ENCODE measurements at regions not wholly inside any gene's neighbourhood (a gene's known extent, or its start where the extent isn't known, plus 50 kb on each side); places are given as distances from the start of the nearest gene placed in this dataset.

DNA sequence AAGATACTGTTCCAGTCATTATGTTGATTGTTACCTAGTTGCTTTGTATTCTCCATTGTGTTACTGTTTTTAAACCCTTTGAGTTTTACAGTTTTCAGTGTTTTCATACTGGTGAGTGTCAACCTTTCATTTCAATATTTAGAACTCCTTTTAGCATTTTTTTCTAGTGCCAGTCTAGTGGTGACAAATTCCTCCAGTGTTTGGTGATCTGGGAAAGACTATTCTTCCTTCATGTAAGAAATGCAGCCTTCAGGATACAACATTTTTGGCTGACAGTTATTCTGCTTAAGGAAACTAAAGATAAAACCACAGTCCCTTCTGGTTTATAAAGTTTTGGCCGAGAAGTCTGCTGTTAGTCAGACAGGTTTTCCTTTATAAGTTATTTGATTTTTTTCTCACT is 143.8 kb downstream of the ETAA1 start:
- WGBS, 2 donors = 84 to 88% methylated on average over 1 of the region's 1 CpG
- Histone ChIP-seq H3K27me3 (ENCODE audit: control insufficient read depth in 1 of 2, insufficient read depth in 2 of 2, low read length in 2 of 2) (no peaks in the 10 kb centered on the region), H3K36me3 (ENCODE audit: control insufficient read depth in 2 of 2, insufficient read depth in 2 of 2, low read length in 1 of 2) (no peaks in the 10 kb centered on the region), H3K27ac (ENCODE audit: low read depth in 2 of 2, low read length in 1 of 2) (no peak overlapping the region), H3K9me3 (ENCODE audit: control insufficient read depth in 2 of 2, insufficient read depth in 1 of 2, low read depth in 1 of 2, low read length in 1 of 2) (peaks cover 4 to 9% of the 10 kb centered on the region in 2 donors), H3K4me1 (ENCODE audit: control insufficient read depth in 2 of 2, insufficient read depth in 2 of 2, low read length in 1 of 2) (no peaks in the 10 kb centered on the region), H3K4me3 (ENCODE audit: low read depth in 1 of 2, low read length in 2 of 2) (no peak overlapping the region)

DNA sequence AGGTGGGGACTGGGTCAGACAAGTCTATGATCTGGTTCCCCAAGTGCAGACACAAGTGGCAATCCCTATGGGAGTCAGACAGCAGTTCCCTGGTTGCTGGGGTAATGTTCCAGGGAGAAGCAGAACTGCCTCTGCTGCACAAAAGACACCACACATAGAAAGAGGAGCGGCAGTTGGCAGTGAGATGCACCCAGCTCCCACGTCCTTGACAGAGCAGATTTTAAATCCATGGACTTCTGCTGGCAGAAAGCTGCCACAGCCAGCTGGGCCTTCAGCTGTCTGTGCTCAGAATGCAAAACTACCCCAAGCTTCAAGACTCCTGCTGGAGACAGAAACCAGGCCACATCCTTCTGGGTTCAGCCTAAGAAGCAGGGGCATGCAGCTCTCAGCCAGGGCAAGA is 147.2 kb downstream of the ETAA1 start:
- 38 to 51% methylated on average over 2 of the region's 2 CpGs for WGBS, 2 donors
- H3K36me3 ChIP-seq (ENCODE audit: control insufficient read depth in 2 of 2, insufficient read depth in 2 of 2, low read length in 1 of 2) = no peaks in the 10 kb centered on the region

DNA sequence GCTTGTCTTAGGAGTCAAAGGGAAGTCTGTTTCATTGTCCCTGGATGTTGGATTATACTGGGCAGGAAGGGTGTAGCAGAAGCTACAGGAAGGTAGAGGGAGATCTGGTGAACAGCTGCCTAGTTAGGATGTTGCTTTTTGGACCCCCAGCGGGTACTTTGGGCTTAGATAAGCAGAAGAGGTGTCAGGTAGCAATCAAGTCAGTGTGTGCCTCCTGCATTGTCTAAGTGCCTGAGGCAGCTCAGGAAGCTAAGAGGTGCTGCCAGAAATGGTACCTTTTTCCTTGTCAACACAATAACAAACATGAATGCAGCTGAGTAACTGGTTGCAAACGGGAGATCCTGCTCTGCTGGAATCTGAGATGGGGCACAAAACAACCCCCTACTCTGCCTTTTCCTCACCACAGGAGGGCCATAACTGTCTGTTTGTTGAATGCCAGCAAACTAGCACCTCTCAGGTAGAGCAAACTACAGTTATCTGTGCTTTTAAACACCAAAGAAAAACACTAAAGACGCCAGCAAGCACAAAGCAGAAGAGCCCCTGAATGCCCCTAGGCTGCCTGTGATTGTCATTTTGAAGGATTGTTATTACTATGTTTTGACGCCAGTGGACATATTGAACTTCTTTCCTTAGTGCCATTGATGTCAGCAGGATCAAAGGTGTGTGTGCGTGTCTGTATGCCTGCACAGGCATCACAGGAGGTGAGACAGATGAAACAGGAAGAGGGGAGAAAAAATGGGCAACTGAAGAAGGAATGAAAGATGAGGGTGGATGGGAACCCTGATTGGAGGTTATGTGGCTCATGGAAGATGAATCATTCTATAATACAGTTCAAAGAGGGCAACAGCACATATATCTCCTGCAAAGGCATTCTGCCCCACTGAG is 151.4 kb downstream of the ETAA1 start:
- H3K9me3 ChIP-seq (ENCODE audit: control insufficient read depth in 2 of 2, insufficient read depth in 1 of 2, low read depth in 1 of 2, low read length in 1 of 2) = peaks cover 0 to 4% of the 10 kb centered on the region in 2 donors
- no peaks in the 10 kb centered on the region for H3K36me3 ChIP-seq (ENCODE audit: control insufficient read depth in 2 of 2, insufficient read depth in 2 of 2, low read length in 1 of 2)
- no peak overlapping the region for H3K27ac ChIP-seq (ENCODE audit: low read depth in 2 of 2, low read length in 1 of 2)
- H3K4me3 ChIP-seq (ENCODE audit: low read depth in 1 of 2, low read length in 2 of 2) = no peak overlapping the region
- H3K4me1 ChIP-seq (ENCODE audit: control insufficient read depth in 2 of 2, insufficient read depth in 2 of 2, low read length in 1 of 2) = no peaks in the 10 kb centered on the region
- WGBS, 2 donors = 47 to 54% methylated on average over 5 of the region's 5 CpGs
- no peaks in the 10 kb centered on the region for H3K27me3 ChIP-seq (ENCODE audit: control insufficient read depth in 1 of 2, insufficient read depth in 2 of 2, low read length in 2 of 2)

More for the DNA sequence above, 147.2 kb downstream of the ETAA1 start:
- no peaks in the 10 kb centered on the region for H3K27me3 ChIP-seq (ENCODE audit: control insufficient read depth in 1 of 2, insufficient read depth in 2 of 2, low read length in 2 of 2)
- no peaks in the 10 kb centered on the region for H3K4me1 ChIP-seq (ENCODE audit: control insufficient read depth in 2 of 2, insufficient read depth in 2 of 2, low read length in 1 of 2)
- no peak overlapping the region for H3K27ac ChIP-seq (ENCODE audit: low read depth in 2 of 2, low read length in 1 of 2)
- peaks cover 4 to 9% of the 10 kb centered on the region in 2 donors for H3K9me3 ChIP-seq (ENCODE audit: control insufficient read depth in 2 of 2, insufficient read depth in 1 of 2, low read depth in 1 of 2, low read length in 1 of 2)
- H3K4me3 ChIP-seq (ENCODE audit: low read depth in 1 of 2, low read length in 2 of 2) = no peak overlapping the region

DNA sequence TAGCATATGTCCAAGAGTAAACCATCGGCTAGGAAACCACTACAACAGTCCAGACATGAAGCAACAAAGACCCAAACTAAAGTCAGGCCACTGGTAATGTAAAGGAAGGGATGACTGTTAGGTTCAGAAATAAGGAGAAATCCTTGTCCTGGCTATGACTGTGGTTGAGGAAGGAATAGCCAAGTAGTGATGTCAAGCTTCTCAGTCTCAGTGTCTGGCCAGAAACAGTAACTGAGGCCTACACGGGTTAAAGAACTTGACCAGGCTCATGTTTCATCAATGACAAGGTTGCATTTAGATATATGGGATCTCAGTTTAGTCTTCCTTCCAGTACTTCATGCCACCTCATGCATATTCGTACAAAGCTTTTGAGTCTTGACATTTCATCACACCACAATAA is 162.0 kb downstream of the ETAA1 start:
- H3K9me3 ChIP-seq (ENCODE audit: control insufficient read depth in 2 of 2, insufficient read depth in 1 of 2, low read depth in 1 of 2, low read length in 1 of 2) = no peaks in the 10 kb centered on the region
- H3K4me1 ChIP-seq (ENCODE audit: control insufficient read depth in 2 of 2, insufficient read depth in 2 of 2, low read length in 1 of 2) = no peaks in the 10 kb centered on the region
- H3K27me3 ChIP-seq (ENCODE audit: control insufficient read depth in 1 of 2, insufficient read depth in 2 of 2, low read length in 2 of 2) = no peaks in the 10 kb centered on the region
- no peak overlapping the region for H3K27ac ChIP-seq (ENCODE audit: low read depth in 2 of 2, low read length in 1 of 2)
- no peaks in the 10 kb centered on the region for H3K36me3 ChIP-seq (ENCODE audit: control insufficient read depth in 2 of 2, insufficient read depth in 2 of 2, low read length in 1 of 2)
- WGBS, 2 donors = 88 to 92% methylated on average over 3 of the region's 3 CpGs
- no peak overlapping the region for H3K4me3 ChIP-seq (ENCODE audit: low read depth in 1 of 2, low read length in 2 of 2)

DNA sequence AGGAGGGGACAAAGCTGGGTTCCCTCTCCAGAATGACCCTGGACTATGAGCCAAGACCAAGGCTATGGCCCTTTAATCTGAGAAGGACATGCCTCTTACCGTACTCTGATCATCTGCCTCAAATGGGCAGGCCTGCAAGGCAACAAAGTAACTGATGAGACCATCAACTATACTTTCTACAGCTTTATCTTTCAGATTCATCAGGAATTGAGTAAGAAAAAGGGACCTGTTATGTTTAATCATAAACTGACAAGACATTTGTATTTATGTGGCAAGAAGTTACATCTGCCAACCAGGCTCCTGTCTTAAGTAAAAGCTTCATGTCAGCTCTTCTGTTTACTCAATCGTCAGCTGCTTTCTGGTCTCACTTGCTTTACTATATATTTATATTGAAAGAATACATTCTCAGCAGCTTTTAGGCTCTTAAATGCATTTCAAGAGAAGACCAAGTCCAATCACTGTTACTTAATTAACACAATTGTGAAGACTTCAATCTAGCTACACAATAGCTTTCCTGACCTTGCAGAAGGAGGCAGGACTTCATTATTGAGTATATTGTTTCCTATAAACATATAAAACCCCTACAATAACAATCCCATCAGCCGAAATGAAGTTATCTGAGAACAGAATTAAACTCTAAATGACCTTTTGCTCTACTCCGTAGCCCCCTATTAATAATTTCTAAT is 163.8 kb downstream of the ETAA1 start:
- Histone ChIP-seq H3K27ac (ENCODE audit: low read depth in 2 of 2, low read length in 1 of 2) (no peak overlapping the region), H3K9me3 (ENCODE audit: control insufficient read depth in 2 of 2, insufficient read depth in 1 of 2, low read depth in 1 of 2, low read length in 1 of 2) (no peaks in the 10 kb centered on the region), H3K36me3 (ENCODE audit: control insufficient read depth in 2 of 2, insufficient read depth in 2 of 2, low read length in 1 of 2) (no peaks in the 10 kb centered on the region), H3K27me3 (ENCODE audit: control insufficient read depth in 1 of 2, insufficient read depth in 2 of 2, low read length in 2 of 2) (no peaks in the 10 kb centered on the region), H3K4me1 (ENCODE audit: control insufficient read depth in 2 of 2, insufficient read depth in 2 of 2, low read length in 1 of 2) (no peaks in the 10 kb centered on the region), H3K4me3 (ENCODE audit: low read depth in 1 of 2, low read length in 2 of 2) (no peak overlapping the region)
- 51 to 60% methylated on average over 4 of the region's 4 CpGs for WGBS, 2 donors

DNA sequence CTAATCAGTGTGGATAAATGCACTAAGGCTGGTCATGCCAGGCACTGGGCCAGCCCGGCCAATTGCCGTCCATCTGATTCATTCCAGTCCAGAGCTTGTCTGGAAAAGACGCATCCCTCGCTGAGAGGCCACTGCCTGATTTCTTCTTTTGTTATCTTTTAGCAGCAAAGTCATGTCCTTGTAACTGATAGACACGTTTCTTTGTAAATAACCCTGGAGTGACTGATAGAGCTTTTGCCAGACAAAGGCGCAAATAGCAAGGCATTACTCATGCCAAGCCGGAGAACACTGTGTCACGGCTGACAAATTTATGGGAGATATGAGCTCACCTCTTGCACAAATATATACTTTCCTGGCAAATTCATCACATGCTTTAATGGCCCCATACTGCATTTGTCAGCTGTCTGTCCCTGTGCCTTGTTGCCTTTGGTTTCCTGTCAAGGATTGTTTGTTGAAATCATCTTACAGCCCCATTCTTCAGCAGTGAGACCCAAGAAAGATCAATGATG is 164.4 kb downstream of the ETAA1 start:
- no peaks in the 10 kb centered on the region for H3K36me3 ChIP-seq (ENCODE audit: control insufficient read depth in 2 of 2, insufficient read depth in 2 of 2, low read length in 1 of 2)
- 35 to 53% methylated on average over 8 of the region's 8 CpGs for WGBS, 2 donors
- H3K4me1 ChIP-seq (ENCODE audit: control insufficient read depth in 2 of 2, insufficient read depth in 2 of 2, low read length in 1 of 2) = no peaks in the 10 kb centered on the region
- no peak overlapping the region for H3K27ac ChIP-seq (ENCODE audit: low read depth in 2 of 2, low read length in 1 of 2)
- H3K9me3 ChIP-seq (ENCODE audit: control insufficient read depth in 2 of 2, insufficient read depth in 1 of 2, low read depth in 1 of 2, low read length in 1 of 2) = no peaks in the 10 kb centered on the region
- no peak overlapping the region for H3K4me3 ChIP-seq (ENCODE audit: low read depth in 1 of 2, low read length in 2 of 2)
- no peaks in the 10 kb centered on the region for H3K27me3 ChIP-seq (ENCODE audit: control insufficient read depth in 1 of 2, insufficient read depth in 2 of 2, low read length in 2 of 2)

DNA sequence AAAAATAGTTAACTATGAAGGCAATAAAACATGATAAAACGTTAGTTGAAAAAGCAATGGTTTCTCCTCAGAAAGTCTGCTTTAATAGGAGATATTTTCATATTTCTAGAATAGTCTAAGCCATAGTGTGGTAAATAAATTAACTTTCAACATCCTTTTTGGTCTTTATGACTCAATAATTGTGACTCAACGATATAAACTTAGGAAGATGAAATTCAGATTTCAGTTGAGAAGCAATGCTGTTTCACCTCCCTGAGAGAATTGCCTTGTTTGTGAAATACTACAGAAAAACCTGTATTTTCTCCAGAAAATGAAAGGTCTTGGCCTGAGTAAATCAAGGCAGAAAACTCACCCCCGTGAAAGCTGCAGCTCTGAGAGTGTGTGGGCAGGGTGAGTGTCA is 166.9 kb downstream of the ETAA1 start:
- no peaks in the 10 kb centered on the region for H3K36me3 ChIP-seq (ENCODE audit: control insufficient read depth in 2 of 2, insufficient read depth in 2 of 2, low read length in 1 of 2)
- H3K27me3 ChIP-seq (ENCODE audit: control insufficient read depth in 1 of 2, insufficient read depth in 2 of 2, low read length in 2 of 2) = no peaks in the 10 kb centered on the region
- 66 to 74% methylated on average over 3 of the region's 3 CpGs for WGBS, 2 donors
- H3K27ac ChIP-seq (ENCODE audit: low read depth in 2 of 2, low read length in 1 of 2) = no peak overlapping the region
- H3K4me1 ChIP-seq (ENCODE audit: control insufficient read depth in 2 of 2, insufficient read depth in 2 of 2, low read length in 1 of 2) = no peaks in the 10 kb centered on the region
- no peak overlapping the region for H3K4me3 ChIP-seq (ENCODE audit: low read depth in 1 of 2, low read length in 2 of 2)
- no peaks in the 10 kb centered on the region for H3K9me3 ChIP-seq (ENCODE audit: control insufficient read depth in 2 of 2, insufficient read depth in 1 of 2, low read depth in 1 of 2, low read length in 1 of 2)

DNA sequence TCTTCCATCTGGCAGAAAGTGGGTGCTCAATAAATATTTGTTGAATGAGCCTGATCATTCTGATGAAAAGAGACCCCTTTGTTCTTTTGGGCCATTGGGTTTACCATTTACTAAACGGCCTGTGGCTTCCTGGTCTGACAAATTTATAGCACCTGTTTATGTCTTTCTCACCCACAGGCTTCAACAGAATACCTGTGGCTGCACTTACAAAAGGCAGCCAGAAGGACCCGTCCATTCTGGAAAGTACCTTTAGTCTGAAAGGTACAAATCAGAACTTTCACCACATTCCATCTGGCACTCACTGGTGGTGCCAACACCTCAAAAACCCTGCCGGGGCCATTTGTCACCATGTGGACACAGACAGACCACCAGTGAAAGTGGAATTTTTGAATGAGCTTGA is 167.5 kb downstream of the ETAA1 start:
- no peaks in the 10 kb centered on the region for H3K4me1 ChIP-seq (ENCODE audit: control insufficient read depth in 2 of 2, insufficient read depth in 2 of 2, low read length in 1 of 2)
- no peak overlapping the region for H3K4me3 ChIP-seq (ENCODE audit: low read depth in 1 of 2, low read length in 2 of 2)
- H3K27me3 ChIP-seq (ENCODE audit: control insufficient read depth in 1 of 2, insufficient read depth in 2 of 2, low read length in 2 of 2) = no peaks in the 10 kb centered on the region
- WGBS, 2 donors = 78 to 81% methylated on average over 3 of the region's 3 CpGs
- H3K9me3 ChIP-seq (ENCODE audit: control insufficient read depth in 2 of 2, insufficient read depth in 1 of 2, low read depth in 1 of 2, low read length in 1 of 2) = no peaks in the 10 kb centered on the region
- no peak overlapping the region for H3K27ac ChIP-seq (ENCODE audit: low read depth in 2 of 2, low read length in 1 of 2)
- no peaks in the 10 kb centered on the region for H3K36me3 ChIP-seq (ENCODE audit: control insufficient read depth in 2 of 2, insufficient read depth in 2 of 2, low read length in 1 of 2)

DNA sequence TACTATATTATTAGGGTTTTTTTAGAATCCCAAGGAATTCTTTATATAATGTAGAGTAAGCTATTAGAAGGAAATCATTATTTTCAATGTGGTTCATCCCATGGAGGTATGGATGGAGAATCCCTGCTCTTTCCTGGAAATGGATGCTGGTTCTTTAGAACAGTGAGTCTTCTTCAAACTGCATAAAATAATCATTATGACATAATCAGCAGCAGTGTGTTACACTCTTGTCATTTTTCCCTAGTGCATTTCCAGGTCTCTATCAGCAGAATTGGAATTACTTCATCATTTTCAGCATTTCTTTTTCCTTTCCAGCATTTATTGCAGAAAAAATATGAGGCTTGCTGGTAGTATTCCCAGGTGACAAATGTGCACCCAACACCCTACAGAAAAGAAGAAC is 168.1 kb downstream of the ETAA1 start:
- H3K27me3 ChIP-seq (ENCODE audit: control insufficient read depth in 1 of 2, insufficient read depth in 2 of 2, low read length in 2 of 2) = no peaks in the 10 kb centered on the region
- no peak overlapping the region for H3K27ac ChIP-seq (ENCODE audit: low read depth in 2 of 2, low read length in 1 of 2)
- no peaks in the 10 kb centered on the region for H3K9me3 ChIP-seq (ENCODE audit: control insufficient read depth in 2 of 2, insufficient read depth in 1 of 2, low read depth in 1 of 2, low read length in 1 of 2)
- no peak overlapping the region for H3K4me3 ChIP-seq (ENCODE audit: low read depth in 1 of 2, low read length in 2 of 2)
- H3K4me1 ChIP-seq (ENCODE audit: control insufficient read depth in 2 of 2, insufficient read depth in 2 of 2, low read length in 1 of 2) = no peaks in the 10 kb centered on the region
- no peaks in the 10 kb centered on the region for H3K36me3 ChIP-seq (ENCODE audit: control insufficient read depth in 2 of 2, insufficient read depth in 2 of 2, low read length in 1 of 2)

Data from esophagus (tissue), 2 donors.